Lower lobe of right lung (tissue), 2 donors: ENCODE measurements at regions not wholly inside any gene's neighbourhood (a gene's known extent, or its start where the extent isn't known, plus 50 kb on each side); places are given as distances from the start of the nearest gene placed in this dataset.
"Not testable (repeated sequence)": the region's sequence is repeated elsewhere in the genome, so short reads cannot be mapped to it uniquely, and the experiment has no call there.

ENCODE experiments used
- ATAC-seq, 2 donors: fragments of 200-7000 bp; cut with Tn5 transposase; one replicate each; pipeline ENCODE4 v1.9.1; 2020 to 2022; ENCODE audit warnings: mild to moderate bottlenecking in 2 of 2, moderate library complexity in 2 of 2
- DNase-seq: peaks from one replicate; pipeline ENCODE4 v3.0.0-alpha.2; 2020
- H3K27ac ChIP-seq: fragments of 200-600 bp; one replicate; pipeline ENCODE4 v1.8.0; 2022
- H3K27me3 ChIP-seq: fragments of 200-600 bp; one replicate; pipeline ENCODE4 v1.8.0; 2022; ENCODE audit warnings: low read depth
- H3K36me3 ChIP-seq: fragments of 200-600 bp; one replicate; pipeline ENCODE4 v1.8.0; 2022; ENCODE audit warnings: mild to moderate bottlenecking
- H3K4me1 ChIP-seq: fragments of 200-600 bp; one replicate; pipeline ENCODE4 v1.8.0; 2022
- H3K4me3 ChIP-seq: fragments of 200-600 bp; one replicate; pipeline ENCODE4 v1.8.0; 2022; ENCODE audit warnings: mild to moderate bottlenecking
- H3K9me3 ChIP-seq: fragments of 200-600 bp; one replicate; pipeline ENCODE4 v1.8.0; 2022
- CTCF ChIP-seq: fragments of 200-600 bp; IDR thresholded peaks from one replicate; pipeline ENCODE4 v1.8.0; 2022; ENCODE audit warnings: antibody characterized with exemption, mild to moderate bottlenecking
- intact Hi-C: fragments of 100-400 bp; cut with DNase I; formaldehyde crosslinking; loops from one replicate; pipeline ENCODE4 v1.11.0; 2022
- donor health status: DM: no; HTN: yes; CAD: no; lungs with severe emphysema.

- Histone ChIP-seq H3K9me3 (no peaks in the 10 kb centered on the region), H3K36me3 (no peaks in the 10 kb centered on the region), H3K27me3 (peaks cover 3% of the 10 kb centered on the region), H3K4me3 (no peak overlapping the region), H3K27ac (no peak overlapping the region), H3K4me1 (no peaks in the 10 kb centered on the region)
- ATAC-seq (no peak), DNase-seq (no peak)
- TF ChIP-seq CTCF: no peak
- intact Hi-C loops: no loop called here
These were observed 80.1 kb upstream of the FAM204A start for GRCh38 chr10:118422241-118422640.

DNA sequence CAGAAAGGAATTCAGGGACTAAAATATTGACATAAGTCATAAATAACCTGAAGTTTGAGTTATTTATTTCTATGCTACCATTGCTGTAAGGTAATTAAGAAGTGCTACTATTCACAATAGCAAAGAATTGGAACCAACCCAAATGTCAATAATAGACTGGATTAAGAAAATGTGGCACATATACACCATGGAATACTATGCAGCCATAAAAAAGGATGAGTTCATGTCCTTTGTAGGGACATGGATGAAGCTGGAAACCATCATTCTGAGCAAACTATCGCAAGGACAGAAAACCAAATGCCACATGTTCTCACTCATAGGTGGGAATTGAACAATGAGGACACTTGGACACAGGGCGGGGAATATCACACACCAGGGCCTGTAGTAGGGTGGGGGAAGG, 77.9 kb upstream of the FAM204A start:
- H3K4me1 ChIP-seq, H3K9me3 ChIP-seq, H3K27me3 ChIP-seq, H3K4me3 ChIP-seq, intact Hi-C loops, DNase-seq, H3K36me3 ChIP-seq, H3K27ac ChIP-seq, ATAC-seq: not testable (repeated sequence)

DNA sequence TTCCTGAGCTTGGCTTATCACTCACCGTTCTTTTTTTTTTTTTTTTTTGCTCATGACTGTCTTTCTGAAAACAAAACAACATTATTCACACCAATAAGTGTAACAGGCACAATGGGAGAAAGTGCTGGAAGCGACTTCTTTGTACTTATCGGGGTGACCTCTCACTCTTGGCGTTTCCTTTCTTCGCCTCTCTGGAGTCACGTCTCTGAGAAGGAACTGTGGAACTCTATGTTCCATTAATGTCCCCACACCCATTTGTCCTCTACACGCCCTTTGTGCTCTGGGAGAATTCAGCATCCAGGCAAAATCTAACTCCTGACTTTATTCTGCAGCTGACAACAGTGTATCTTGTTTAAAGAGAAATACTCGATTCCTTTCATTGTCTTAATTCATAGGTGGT, 70.8 kb upstream of the FAM204A start:
- intact Hi-C loops: no loop called here
- no peak for DNase-seq
- TF ChIP-seq CTCF: no peak

DNA sequence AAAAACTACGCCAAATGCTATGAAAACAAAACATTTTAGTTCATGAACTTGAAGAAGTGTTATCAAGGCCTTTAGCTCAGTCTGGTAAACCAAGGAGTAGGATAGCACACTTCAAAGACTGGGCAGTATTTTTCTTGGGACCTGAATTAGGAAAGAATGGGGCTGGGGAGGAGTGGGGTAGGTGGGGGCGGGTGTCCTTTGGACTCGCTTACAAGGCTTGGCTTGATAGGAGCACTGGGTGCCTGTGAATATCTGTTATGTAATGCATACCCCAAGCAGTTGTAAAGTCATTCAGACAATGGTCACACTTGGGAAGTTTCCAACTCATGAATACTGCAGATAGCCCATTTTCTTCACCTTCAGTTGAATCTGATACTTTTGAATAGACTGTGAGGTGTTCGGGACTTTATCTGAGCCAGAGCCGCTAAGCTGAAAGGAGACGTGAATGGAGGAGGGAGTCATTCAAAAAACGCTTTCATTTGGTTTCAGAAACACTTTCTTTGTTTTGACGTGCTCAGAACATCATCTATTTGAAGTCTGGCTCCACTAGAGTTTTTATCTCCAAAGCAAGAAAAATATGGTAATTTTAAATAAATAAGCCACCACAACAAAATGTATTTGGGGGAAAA, 70.1 kb upstream of the FAM204A start:
- DNase-seq (no peak), ATAC-seq (no peak)
- Histone ChIP-seq H3K27ac (no peak overlapping the region), H3K4me3 (no peak overlapping the region), H3K9me3 (no peaks in the 10 kb centered on the region), H3K36me3 (no peaks in the 10 kb centered on the region), H3K4me1 (no peaks in the 10 kb centered on the region), H3K27me3 (no peaks in the 10 kb centered on the region)
- TF ChIP-seq CTCF: no peak
- intact Hi-C loops: no loop called here

More for the DNA sequence above, 70.8 kb upstream of the FAM204A start:
- Histone ChIP-seq H3K27ac (no peak overlapping the region), H3K36me3 (no peaks in the 10 kb centered on the region), H3K9me3 (no peaks in the 10 kb centered on the region), H3K4me3 (no peak overlapping the region), H3K4me1 (no peaks in the 10 kb centered on the region), H3K27me3 (no peaks in the 10 kb centered on the region)
- no peak for ATAC-seq

DNA sequence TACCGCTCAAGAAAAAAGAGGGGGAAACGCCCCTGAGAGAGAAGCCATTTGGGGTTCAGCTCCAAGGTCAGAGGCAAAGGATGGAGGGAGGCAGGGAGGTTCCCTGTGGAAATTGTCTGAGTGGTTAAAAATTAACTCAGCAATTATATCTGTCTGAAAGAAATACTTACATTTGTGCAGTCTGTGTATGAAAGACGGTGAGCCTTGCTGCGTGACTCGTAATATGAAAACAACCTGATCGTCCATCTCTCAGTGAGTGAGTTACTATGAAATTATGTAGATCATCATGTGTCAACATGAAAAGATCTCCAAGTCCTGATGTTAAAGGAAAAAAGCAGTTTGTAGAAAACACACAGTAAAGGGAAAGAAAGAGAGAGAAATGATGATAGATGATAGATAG, 67.2 kb upstream of the FAM204A start:
- no peaks in the 10 kb centered on the region for H3K9me3 ChIP-seq
- no peak overlapping the region for H3K4me3 ChIP-seq
- H3K36me3 ChIP-seq: no peaks in the 10 kb centered on the region
- intact Hi-C loops: no loop called here
- TF ChIP-seq CTCF: no peak
- no peak for ATAC-seq
- no peaks in the 10 kb centered on the region for H3K4me1 ChIP-seq
- no peak for DNase-seq
- no peak overlapping the region for H3K27ac ChIP-seq
- H3K27me3 ChIP-seq: no peaks in the 10 kb centered on the region

DNA sequence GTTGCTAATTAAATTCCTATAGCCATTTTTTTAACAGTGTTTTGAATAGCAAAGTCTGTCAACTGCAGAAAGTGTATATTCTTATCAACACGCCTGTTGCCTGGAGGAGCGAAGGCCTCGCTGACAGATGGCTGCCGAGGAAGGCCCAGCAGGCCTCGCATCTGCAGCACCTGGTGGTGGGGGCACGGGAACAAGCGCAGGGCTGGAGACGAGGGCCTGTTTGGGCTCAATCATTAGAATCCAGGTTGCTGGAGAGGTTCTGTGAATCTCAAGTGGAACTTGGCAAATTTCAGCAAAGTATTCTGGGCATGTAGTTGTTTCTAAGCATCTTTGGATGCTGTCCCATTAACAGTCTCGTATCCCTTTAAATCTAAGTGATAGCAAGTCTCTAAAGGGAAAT, 66.1 kb upstream of the FAM204A start:
- H3K9me3 ChIP-seq: no peaks in the 10 kb centered on the region
- ATAC-seq (no peak), DNase-seq (no peak)
- no peaks in the 10 kb centered on the region for H3K27me3 ChIP-seq
- no peak overlapping the region for H3K4me3 ChIP-seq
- intact Hi-C loops: no loop called here
- no peak overlapping the region for H3K27ac ChIP-seq
- no peak for TF ChIP-seq CTCF
- H3K36me3 ChIP-seq: no peaks in the 10 kb centered on the region
- H3K4me1 ChIP-seq: no peaks in the 10 kb centered on the region
